ENCODE measurements at regions not wholly inside any gene's neighbourhood (a gene's known extent, or its start where the extent isn't known, plus 50 kb on each side); places are given as distances from the start of the nearest gene placed in this dataset.
A peak's percentile ranks its signal among the peaks of the same experiment; 100 is the strongest.

DNA sequence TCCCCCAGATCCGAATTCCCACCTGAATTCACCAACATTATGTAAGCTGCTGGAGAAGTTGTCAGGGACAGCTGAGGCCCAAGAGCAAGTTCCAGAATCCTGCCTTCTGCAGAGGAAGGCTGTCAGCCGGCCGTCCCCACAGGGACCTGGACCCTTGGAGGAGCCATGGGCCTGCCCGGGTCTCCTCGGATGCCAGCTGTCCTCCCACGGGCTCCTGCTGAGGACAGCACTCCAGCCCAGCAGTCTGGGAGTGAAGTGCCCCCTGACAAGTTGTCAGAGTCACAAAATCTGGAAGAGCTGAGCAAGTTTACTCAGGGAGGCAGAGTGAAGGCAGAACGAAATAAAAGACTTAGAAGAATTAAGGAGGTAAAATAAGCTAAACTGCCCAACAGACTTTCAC lies 192.5 kb upstream of the DAPK1 start:
- Histone ChIP-seq H3K9me3 (no peaks in the 10 kb centered on the region), H3K27me3 (replicated peaks in 1 of 2; ENCODE audit: control insufficient read depth in 2 of 2, extremely low read depth in 1 of 2, insufficient read depth in 2 of 2, low read length in 1 of 2) (peaks cover 0 to 2% of the 10 kb centered on the region in 2 experiments), H3K27ac (ENCODE audit: low read length) (no peak overlapping the region), H3K4me3 (ENCODE audit: control insufficient read depth in 1 of 2, extremely low read depth in 1 of 2, low read length in 1 of 2) (no peak overlapping the region), H3K4me1 (ENCODE audit: control insufficient read depth in 1 of 2, extremely low read depth in 1 of 2, insufficient read depth in 2 of 2, low read length in 2 of 2) (no peaks in the 10 kb centered on the region), H3K36me3 (ENCODE audit: control insufficient read depth in 2 of 2, extremely low read depth in 1 of 2, insufficient read depth in 1 of 2, low read length in 1 of 2) (no peaks in the 10 kb centered on the region)
- ATAC-seq (replicated peaks in 1 of 4): no peak
- Mint-ChIP-seq H3K4me1 (no peaks in the 10 kb centered on the region), H3K9me3 (no peaks in the 10 kb centered on the region), H3K36me3 (no peaks in the 10 kb centered on the region), H3K27ac (no peak overlapping the region), H3K27me3 (peaks cover 6 to 9% of the 10 kb centered on the region in 2 donors), H3K4me3 (no peak overlapping the region)
- WGBS (ENCODE audit: insufficient coverage): 79% methylated on average over 5 of the region's 7 CpGs
- no peak for DNase-seq
- ChIA-PET POLR2A (interaction anchor here in 1 of 2 donors (0.6 kb wide), 1 partner anchor 1182 kb away, joined by 3 read pairs; no protein-coding TSS in a partner anchor), CTCF (no interaction called here)

DNA sequence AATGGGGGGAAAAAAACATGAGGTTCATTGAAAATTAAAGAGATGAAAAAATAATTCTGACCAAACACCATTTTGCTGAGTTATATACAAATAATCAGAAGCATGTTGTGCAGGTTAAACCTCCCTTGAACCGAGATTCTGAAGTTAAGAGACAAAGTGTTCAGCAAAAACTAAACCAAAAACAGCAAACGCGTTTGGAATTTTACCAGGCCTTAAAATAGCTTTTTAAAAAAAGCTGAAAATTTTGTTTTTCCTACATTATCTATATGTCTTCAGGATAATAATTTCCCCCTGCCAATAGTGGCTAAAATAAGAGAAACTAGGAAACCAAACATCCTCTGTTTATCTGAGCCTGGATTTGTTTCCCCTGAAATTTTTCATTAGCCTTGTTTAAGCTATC lies 191.7 kb upstream of the DAPK1 start:
- H3K4me3 Mint-ChIP-seq: no peak overlapping the region
- Histone ChIP-seq H3K9me3 (no peaks in the 10 kb centered on the region), H3K4me3 (ENCODE audit: control insufficient read depth in 1 of 2, extremely low read depth in 1 of 2, low read length in 1 of 2) (no peak overlapping the region), H3K27ac (ENCODE audit: low read length) (no peak overlapping the region), H3K27me3 (replicated peaks in 1 of 2; ENCODE audit: control insufficient read depth in 2 of 2, extremely low read depth in 1 of 2, insufficient read depth in 2 of 2, low read length in 1 of 2) (peaks cover 0 to 4% of the 10 kb centered on the region in 2 experiments), H3K36me3 (ENCODE audit: control insufficient read depth in 2 of 2, extremely low read depth in 1 of 2, insufficient read depth in 1 of 2, low read length in 1 of 2) (no peaks in the 10 kb centered on the region), H3K4me1 (ENCODE audit: control insufficient read depth in 1 of 2, extremely low read depth in 1 of 2, insufficient read depth in 2 of 2, low read length in 2 of 2) (no peaks in the 10 kb centered on the region)
- H3K36me3 Mint-ChIP-seq: no peaks in the 10 kb centered on the region
- no peak overlapping the region for H3K27ac Mint-ChIP-seq
- H3K27me3 Mint-ChIP-seq: peaks cover 6 to 10% of the 10 kb centered on the region in 2 donors
- peaks cover 0 to 3% (median 1%) of the 10 kb centered on the region in 3 donors for H3K4me1 Mint-ChIP-seq
- H3K9me3 Mint-ChIP-seq: no peaks in the 10 kb centered on the region
- CTCF ChIA-PET: no interaction called here
- DNase-seq: no peak
- no peak for ATAC-seq (replicated peaks in 1 of 4)
- POLR2A ChIA-PET: no interaction called here
- no CpG with 5 or more reads among the region's 3 CpGs for WGBS (ENCODE audit: insufficient coverage)

DNA sequence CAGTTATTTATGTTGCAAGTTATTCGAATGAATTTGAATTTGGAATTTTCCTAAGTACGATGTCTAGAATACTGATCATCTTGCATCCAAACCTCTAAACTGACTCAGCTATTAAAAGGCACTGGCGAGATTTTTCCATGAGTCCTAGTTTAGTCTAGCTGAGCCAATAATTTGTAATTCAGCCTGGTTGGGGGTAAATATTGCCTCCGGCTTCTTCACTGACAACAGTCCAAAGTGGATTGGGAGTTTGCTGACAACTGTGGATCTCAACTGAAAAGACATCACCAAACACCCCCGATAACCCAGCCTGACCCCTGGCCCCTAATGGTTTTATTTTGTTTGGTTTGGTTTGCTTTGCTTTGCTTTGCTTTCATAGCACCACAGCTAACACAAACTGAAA lies 189.8 kb upstream of the DAPK1 start:
- Mint-ChIP-seq H3K9me3 (no peaks in the 10 kb centered on the region), H3K4me1 (peaks cover 0 to 7% (median 2%) of the 10 kb centered on the region in 3 donors), H3K4me3 (no peak overlapping the region), H3K36me3 (no peaks in the 10 kb centered on the region), H3K27ac (no peak overlapping the region), H3K27me3 (peaks cover 4 to 7% of the 10 kb centered on the region in 2 donors)
- WGBS (ENCODE audit: insufficient coverage): 100% methylated on average over 1 of the region's 5 CpGs
- ChIA-PET POLR2A (no interaction called here), CTCF (no interaction called here)
- H3K9me3 ChIP-seq: no peaks in the 10 kb centered on the region
- peaks cover 0 to 4% of the 10 kb centered on the region in 2 experiments for H3K27me3 ChIP-seq (replicated peaks in 1 of 2; ENCODE audit: control insufficient read depth in 2 of 2, extremely low read depth in 1 of 2, insufficient read depth in 2 of 2, low read length in 1 of 2)
- H3K27ac ChIP-seq (ENCODE audit: low read length): no peak overlapping the region
- no peaks in the 10 kb centered on the region for H3K36me3 ChIP-seq (ENCODE audit: control insufficient read depth in 2 of 2, extremely low read depth in 1 of 2, insufficient read depth in 1 of 2, low read length in 1 of 2)
- no peak for DNase-seq
- no peaks in the 10 kb centered on the region for H3K4me1 ChIP-seq (ENCODE audit: control insufficient read depth in 1 of 2, extremely low read depth in 1 of 2, insufficient read depth in 2 of 2, low read length in 2 of 2)
- H3K4me3 ChIP-seq (ENCODE audit: control insufficient read depth in 1 of 2, extremely low read depth in 1 of 2, low read length in 1 of 2): no peak overlapping the region
- no peak for ATAC-seq (replicated peaks in 1 of 4)

DNA sequence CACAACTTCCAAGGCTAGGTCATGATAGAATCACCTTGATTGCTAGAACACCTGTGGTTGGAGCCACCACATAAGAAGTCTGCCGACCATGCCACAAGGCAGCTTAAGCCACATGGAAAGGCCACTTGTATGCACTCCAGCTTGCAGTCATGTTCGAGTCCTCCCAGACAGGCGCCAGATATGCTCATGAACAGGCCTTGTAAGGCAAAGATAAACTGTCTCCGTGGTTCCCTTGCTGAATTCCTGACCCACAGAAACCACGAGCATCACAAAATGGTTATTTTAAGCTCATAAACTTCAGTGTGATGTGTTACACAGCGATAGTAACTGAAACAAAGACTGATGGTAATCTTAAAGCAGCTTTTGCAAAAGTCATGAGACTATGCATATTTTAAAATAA lies 188.4 kb upstream of the DAPK1 start:
- no peaks in the 10 kb centered on the region for H3K4me1 ChIP-seq (ENCODE audit: control insufficient read depth in 1 of 2, extremely low read depth in 1 of 2, insufficient read depth in 2 of 2, low read length in 2 of 2)
- Mint-ChIP-seq H3K27me3 (peaks cover 4% of the 10 kb centered on the region in 2 donors), H3K27ac (no peak overlapping the region), H3K4me3 (no peak overlapping the region), H3K4me1 (peaks cover 0 to 7% (median 2%) of the 10 kb centered on the region in 3 donors), H3K36me3 (no peaks in the 10 kb centered on the region), H3K9me3 (no peaks in the 10 kb centered on the region)
- ATAC-seq (replicated peaks in 1 of 4): no peak
- H3K27ac ChIP-seq (ENCODE audit: low read length): no peak overlapping the region
- no peak overlapping the region for H3K4me3 ChIP-seq (ENCODE audit: control insufficient read depth in 1 of 2, extremely low read depth in 1 of 2, low read length in 1 of 2)
- CTCF ChIA-PET: no interaction called here
- H3K36me3 ChIP-seq (ENCODE audit: control insufficient read depth in 2 of 2, extremely low read depth in 1 of 2, insufficient read depth in 1 of 2, low read length in 1 of 2): no peaks in the 10 kb centered on the region
- no peaks in the 10 kb centered on the region for H3K9me3 ChIP-seq
- no peak for DNase-seq
- WGBS (ENCODE audit: insufficient coverage): 35% methylated on average over 3 of the region's 6 CpGs
- H3K27me3 ChIP-seq (replicated peaks in 1 of 2; ENCODE audit: control insufficient read depth in 2 of 2, extremely low read depth in 1 of 2, insufficient read depth in 2 of 2, low read length in 1 of 2): peaks cover 0 to 7% of the 10 kb centered on the region in 2 experiments
- POLR2A ChIA-PET: no interaction called here

DNA sequence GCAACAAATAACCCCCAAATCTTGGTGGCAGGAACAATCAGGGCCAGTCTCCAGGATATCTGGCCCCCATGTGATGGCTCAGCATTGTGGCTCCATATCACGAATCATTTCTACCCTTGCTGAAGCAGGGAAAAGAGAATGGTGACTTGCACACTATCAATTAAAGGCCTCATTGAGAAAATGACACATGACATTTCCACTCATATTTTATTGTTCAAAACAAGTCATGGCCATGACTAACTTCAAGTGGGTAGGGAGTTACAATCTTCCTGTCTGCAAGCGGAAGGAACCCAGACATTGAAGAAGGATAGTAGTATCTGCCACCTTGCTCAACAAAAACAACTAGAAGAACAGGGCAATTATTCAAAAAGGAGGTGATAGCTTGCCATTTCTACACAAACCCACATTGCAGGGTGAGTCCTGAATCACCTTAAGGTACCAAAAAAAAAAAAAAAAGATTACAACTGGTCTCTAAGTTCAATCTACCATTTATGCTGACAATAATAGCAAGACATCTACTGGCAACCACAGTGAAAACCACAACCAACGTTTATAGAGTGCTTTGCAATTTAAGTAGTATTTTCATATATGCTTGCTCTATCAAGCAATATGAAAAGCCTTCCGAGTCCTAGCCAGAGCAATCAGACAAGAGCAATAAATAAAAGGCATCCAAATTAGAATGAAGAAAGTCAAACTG lies 186.7 kb upstream of the DAPK1 start:
- no peak for DNase-seq
- no peak overlapping the region for H3K4me3 Mint-ChIP-seq
- no peak for ATAC-seq (replicated peaks in 1 of 4)
- H3K27me3 Mint-ChIP-seq: peaks cover 4% of the 10 kb centered on the region in 2 donors
- Histone ChIP-seq H3K27ac (ENCODE audit: low read length) (no peak overlapping the region), H3K27me3 (replicated peaks in 1 of 2; ENCODE audit: control insufficient read depth in 2 of 2, extremely low read depth in 1 of 2, insufficient read depth in 2 of 2, low read length in 1 of 2) (peaks cover 0 to 8% of the 10 kb centered on the region in 2 experiments), H3K9me3 (no peaks in the 10 kb centered on the region), H3K4me1 (ENCODE audit: control insufficient read depth in 1 of 2, extremely low read depth in 1 of 2, insufficient read depth in 2 of 2, low read length in 2 of 2) (no peaks in the 10 kb centered on the region), H3K36me3 (ENCODE audit: control insufficient read depth in 2 of 2, extremely low read depth in 1 of 2, insufficient read depth in 1 of 2, low read length in 1 of 2) (no peaks in the 10 kb centered on the region), H3K4me3 (ENCODE audit: control insufficient read depth in 1 of 2, extremely low read depth in 1 of 2, low read length in 1 of 2) (no peak overlapping the region)
- H3K36me3 Mint-ChIP-seq: no peaks in the 10 kb centered on the region
- peak overlapping the region in 1 of 2 donors; percentile 3 for H3K27ac Mint-ChIP-seq
- POLR2A ChIA-PET: no interaction called here
- peaks cover 0 to 7% (median 2%) of the 10 kb centered on the region in 3 donors for H3K4me1 Mint-ChIP-seq
- WGBS (ENCODE audit: insufficient coverage): 67% methylated on average over 1 of the region's 4 CpGs
- peaks cover 0 to 4% (median 0%) of the 10 kb centered on the region in 3 donors for H3K9me3 Mint-ChIP-seq
- CTCF ChIA-PET: interaction anchor here (0.6 to 0.7 kb wide), 2 partner anchors 205 to 1067 kb away, joined by 3 to 5 read pairs; no protein-coding TSS in a partner anchor

DNA sequence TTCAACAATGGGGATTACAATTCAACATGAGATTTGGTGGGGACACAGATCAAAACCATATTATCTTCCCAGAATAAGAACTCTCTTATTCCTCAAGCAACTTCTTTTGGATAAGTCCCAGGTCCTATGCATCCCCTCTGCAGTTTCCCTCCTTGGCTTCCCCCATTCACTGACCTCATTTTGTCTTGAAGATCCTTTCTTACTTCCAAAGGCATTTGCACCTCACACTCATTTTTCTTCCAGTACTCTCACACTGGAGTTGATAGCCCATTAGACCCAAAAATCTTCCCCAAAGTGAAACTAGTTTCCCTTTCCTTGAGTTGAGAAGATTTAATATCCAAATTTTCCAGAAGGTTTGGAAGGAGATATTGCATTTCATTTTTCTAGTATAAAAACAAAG lies 178.0 kb upstream of the DAPK1 start:
- H3K4me3 Mint-ChIP-seq: no peak overlapping the region
- POLR2A ChIA-PET: no interaction called here
- DNase-seq: no peak
- no peak for ATAC-seq (replicated peaks in 1 of 4)
- no peak overlapping the region for H3K4me3 ChIP-seq (ENCODE audit: control insufficient read depth in 1 of 2, extremely low read depth in 1 of 2, low read length in 1 of 2)
- H3K36me3 ChIP-seq (ENCODE audit: control insufficient read depth in 2 of 2, extremely low read depth in 1 of 2, insufficient read depth in 1 of 2, low read length in 1 of 2): no peaks in the 10 kb centered on the region
- no peaks in the 10 kb centered on the region for H3K9me3 ChIP-seq
- H3K27ac ChIP-seq (ENCODE audit: low read length): no peak overlapping the region
- peaks cover 0 to 4% (median 0%) of the 10 kb centered on the region in 3 donors for H3K9me3 Mint-ChIP-seq
- H3K27me3 ChIP-seq (replicated peaks in 1 of 2; ENCODE audit: control insufficient read depth in 2 of 2, extremely low read depth in 1 of 2, insufficient read depth in 2 of 2, low read length in 1 of 2): peaks cover 0 to 4% of the 10 kb centered on the region in 2 experiments
- peaks cover 2 to 5% of the 10 kb centered on the region in 2 donors for H3K27me3 Mint-ChIP-seq
- H3K4me1 ChIP-seq (ENCODE audit: control insufficient read depth in 1 of 2, extremely low read depth in 1 of 2, insufficient read depth in 2 of 2, low read length in 2 of 2): no peaks in the 10 kb centered on the region
- H3K36me3 Mint-ChIP-seq: no peaks in the 10 kb centered on the region
- H3K27ac Mint-ChIP-seq: no peak overlapping the region
- CTCF ChIA-PET: no interaction called here
- no peaks in the 10 kb centered on the region for H3K4me1 Mint-ChIP-seq

All from T-cell (primary cell).